ENCODE measurements at regions not wholly inside any gene's neighbourhood (a gene's known extent, or its start where the extent isn't known, plus 50 kb on each side); places are given as distances from the start of the nearest gene placed in this dataset.

GRCh38 chr4:69025191-69025998 is 70.9 kb upstream of the UGT2B7 start (continued):
- no peak for TF ChIP-seq MYC (CRISPR knock-in tag; IDR thresholded peaks at IDR 0.05; ENCODE audit: borderline replicate concordance)
- no peak for TF ChIP-seq USF2 (IDR thresholded peaks at IDR 0.05; ENCODE audit: low read depth, low read length)
- TF ChIP-seq USF2 (CRISPR knock-in tag; IDR thresholded peaks at IDR 0.05; ENCODE audit: borderline replicate concordance), result no peak
- no peak for TF ChIP-seq MAFF (IDR thresholded peaks at IDR 0.05; ENCODE audit: low read depth, low read length)
- no peak for TF ChIP-seq MATR3 (CRISPR knock-in tag; IDR thresholded peaks at IDR 0.05)
- 0 out of 2 replicates have a peak, but pooled peaks have one; percentile 8 for TF ChIP-seq ZBTB33 (CRISPR knock-in tag; IDR thresholded peaks at IDR 0.05)
- peak; percentile 88 for TF ChIP-seq POGZ (CRISPR knock-in tag; IDR thresholded peaks at IDR 0.05)
- TF ChIP-seq ZNF556 (CRISPR knock-in tag; IDR thresholded peaks at IDR 0.05; ENCODE audit: borderline replicate concordance), result no peak
- no peak for TF ChIP-seq ZNF672 (CRISPR knock-in tag; IDR thresholded peaks at IDR 0.05)
- TF ChIP-seq FOXP4 (CRISPR knock-in tag; IDR thresholded peaks at IDR 0.05), result peak; percentile 16; the same call in 1 of the 2 replicates
- no peak; the same call in 1 of the 2 replicates for TF ChIP-seq BRD4 (CRISPR knock-in tag; IDR thresholded peaks at IDR 0.05)
- TF ChIP-seq ZMYM3 (CRISPR knock-in tag; IDR thresholded peaks at IDR 0.05), result peak; percentile 78
- no peak for TF ChIP-seq PPARG (CRISPR knock-in tag; conservative IDR thresholded peaks at IDR 0.05)
- TF ChIP-seq ZNF562 (CRISPR knock-in tag; IDR thresholded peaks at IDR 0.05; ENCODE audit: borderline replicate concordance), result no peak
- TF ChIP-seq ZBTB4 (CRISPR knock-in tag; IDR thresholded peaks at IDR 0.05; ENCODE audit: borderline replicate concordance), result 0 out of 2 replicates have a peak, but pooled peaks have one; percentile 19
- TF ChIP-seq ZNF775 (CRISPR knock-in tag; IDR thresholded peaks at IDR 0.05; ENCODE audit: borderline replicate concordance), result no peak
- no peak for TF ChIP-seq CENPT (CRISPR knock-in tag; IDR thresholded peaks at IDR 0.05; ENCODE audit: low read depth)
- no peak; the same call in 1 of the 2 replicates for TF ChIP-seq ATF3 (CRISPR knock-in tag; IDR thresholded peaks at IDR 0.05)
- TF ChIP-seq SMAD1 (CRISPR knock-in tag; IDR thresholded peaks at IDR 0.05; ENCODE audit: borderline replicate concordance, low read depth), result no peak
- peak; percentile 49; the same call in 1 of the 2 replicates for TF ChIP-seq CBX5 (CRISPR knock-in tag; IDR thresholded peaks at IDR 0.05; ENCODE audit: borderline replicate concordance)

All from HepG2 (cell line).